ENCODE measurements at regions not wholly inside any gene's neighbourhood (a gene's known extent, or its start where the extent isn't known, plus 50 kb on each side); places are given as distances from the start of the nearest gene placed in this dataset.

DNA sequence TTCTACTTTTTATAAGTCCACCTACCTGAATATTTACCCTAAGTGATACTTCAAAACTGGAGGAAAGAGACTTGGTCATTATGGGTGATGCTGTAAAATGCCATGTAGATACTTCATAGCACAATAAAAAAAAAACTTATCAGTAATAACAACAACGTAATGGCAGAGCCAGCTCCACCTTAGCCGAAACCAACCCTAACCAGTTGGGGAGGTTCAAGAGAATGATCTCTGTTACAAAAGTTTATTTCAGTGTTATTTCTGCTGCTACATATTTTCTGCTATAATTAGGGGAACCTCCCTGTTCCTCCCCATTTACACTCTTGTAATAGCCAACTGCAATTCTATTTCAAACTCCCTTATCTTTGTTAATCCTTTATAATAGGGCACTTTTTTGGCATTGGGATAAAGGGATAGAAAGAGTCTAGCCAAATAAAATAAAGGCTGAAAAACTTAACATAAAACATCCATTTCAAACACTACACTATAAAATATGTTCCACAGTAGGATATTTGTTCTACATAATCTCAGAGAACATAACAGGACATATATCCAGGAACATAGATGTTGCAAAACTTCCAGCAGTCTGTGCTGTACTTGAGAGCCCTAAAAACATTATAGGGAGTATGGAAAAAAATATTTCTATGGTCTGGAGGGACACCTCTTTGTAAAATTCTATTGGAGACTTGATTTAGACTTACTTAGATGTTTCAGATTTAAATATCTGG, 138.7 kb upstream of the POF1B start:
- DNase-seq: no peak
- Histone ChIP-seq H3K27me3 (replicated peaks) (no peaks in the 10 kb centered on the region), H3K27ac (no peak overlapping the region), H3K4me3 (ENCODE audit: low read depth, low read length) (no peak overlapping the region), H3K36me3 (replicated peaks) (no peaks in the 10 kb centered on the region)
- TF ChIP-seq, protein P1, sequence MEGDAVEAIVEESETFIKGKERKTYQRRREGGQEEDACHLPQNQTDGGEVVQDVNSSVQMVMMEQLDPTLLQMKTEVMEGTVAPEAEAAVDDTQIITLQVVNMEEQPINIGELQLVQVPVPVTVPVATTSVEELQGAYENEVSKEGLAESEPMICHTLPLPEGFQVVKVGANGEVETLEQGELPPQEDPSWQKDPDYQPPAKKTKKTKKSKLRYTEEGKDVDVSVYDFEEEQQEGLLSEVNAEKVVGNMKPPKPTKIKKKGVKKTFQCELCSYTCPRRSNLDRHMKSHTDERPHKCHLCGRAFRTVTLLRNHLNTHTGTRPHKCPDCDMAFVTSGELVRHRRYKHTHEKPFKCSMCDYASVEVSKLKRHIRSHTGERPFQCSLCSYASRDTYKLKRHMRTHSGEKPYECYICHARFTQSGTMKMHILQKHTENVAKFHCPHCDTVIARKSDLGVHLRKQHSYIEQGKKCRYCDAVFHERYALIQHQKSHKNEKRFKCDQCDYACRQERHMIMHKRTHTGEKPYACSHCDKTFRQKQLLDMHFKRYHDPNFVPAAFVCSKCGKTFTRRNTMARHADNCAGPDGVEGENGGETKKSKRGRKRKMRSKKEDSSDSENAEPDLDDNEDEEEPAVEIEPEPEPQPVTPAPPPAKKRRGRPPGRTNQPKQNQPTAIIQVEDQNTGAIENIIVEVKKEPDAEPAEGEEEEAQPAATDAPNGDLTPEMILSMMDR (IDR thresholded peaks at IDR 0.05; ENCODE audit: low read depth, low read length, missing control alignments): no peak
- in situ Hi-C loops (cut with HindIII; ENCODE audit: low pct_ligation_motif_present, low sequenced_read_pairs): no loop called here

DNA sequence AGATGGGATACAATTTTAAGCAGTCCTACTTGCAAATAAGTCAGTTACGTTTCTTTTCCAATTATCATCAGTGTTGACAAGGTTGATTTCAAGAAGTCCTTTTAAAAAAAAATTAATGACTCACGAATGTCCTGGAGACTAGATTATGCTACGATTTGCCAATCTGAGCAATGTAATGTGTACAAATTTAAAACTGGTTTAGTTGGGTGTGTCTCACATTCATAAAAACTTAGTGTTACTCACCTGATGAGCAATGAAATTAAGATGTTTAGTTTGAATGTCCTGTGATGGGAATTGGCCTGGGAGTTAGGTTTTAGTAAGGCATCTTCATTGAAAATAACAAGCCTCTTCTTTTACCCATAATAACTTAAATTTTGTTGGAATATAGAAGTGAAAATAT, 136.7 kb upstream of the POF1B start:
- H3K27ac ChIP-seq: no peak overlapping the region
- TF ChIP-seq, protein P1 (IDR thresholded peaks at IDR 0.05; ENCODE audit: low read depth, low read length, missing control alignments): no peak
- no peak overlapping the region for H3K4me3 ChIP-seq (ENCODE audit: low read depth, low read length)
- no peak for DNase-seq
- no peaks in the 10 kb centered on the region for H3K27me3 ChIP-seq (replicated peaks)
- H3K36me3 ChIP-seq (replicated peaks): no peaks in the 10 kb centered on the region
- in situ Hi-C loops (cut with HindIII; ENCODE audit: low pct_ligation_motif_present, low sequenced_read_pairs): no loop called here

DNA sequence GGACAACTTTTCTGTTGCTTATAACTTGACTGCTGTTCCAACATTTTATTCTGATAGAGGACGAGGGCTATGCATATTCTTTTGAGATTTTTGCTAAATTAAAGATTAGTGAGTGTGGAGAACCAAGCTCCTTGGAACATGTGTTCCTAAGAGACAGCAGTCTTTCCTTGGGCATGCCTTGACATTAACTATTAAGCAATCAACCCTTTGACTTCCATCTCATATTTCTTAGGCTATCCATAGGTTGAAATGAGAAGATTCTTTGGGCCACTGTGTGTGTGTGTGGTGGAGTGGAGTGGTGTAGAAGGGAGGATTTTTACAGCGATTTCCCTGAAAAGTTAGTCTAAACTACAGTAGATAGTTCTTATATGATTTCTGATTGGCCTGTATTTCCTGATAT, 127.4 kb upstream of the POF1B start:
- in situ Hi-C loops (cut with HindIII; ENCODE audit: low pct_ligation_motif_present, low sequenced_read_pairs): no loop called here
- H3K27me3 ChIP-seq (replicated peaks): no peaks in the 10 kb centered on the region
- H3K36me3 ChIP-seq (replicated peaks): no peaks in the 10 kb centered on the region
- TF ChIP-seq, protein P1 (IDR thresholded peaks at IDR 0.05; ENCODE audit: low read depth, low read length, missing control alignments): no peak
- no peak for DNase-seq
- H3K27ac ChIP-seq: no peak overlapping the region
- H3K4me3 ChIP-seq (ENCODE audit: low read depth, low read length): no peak overlapping the region

DNA sequence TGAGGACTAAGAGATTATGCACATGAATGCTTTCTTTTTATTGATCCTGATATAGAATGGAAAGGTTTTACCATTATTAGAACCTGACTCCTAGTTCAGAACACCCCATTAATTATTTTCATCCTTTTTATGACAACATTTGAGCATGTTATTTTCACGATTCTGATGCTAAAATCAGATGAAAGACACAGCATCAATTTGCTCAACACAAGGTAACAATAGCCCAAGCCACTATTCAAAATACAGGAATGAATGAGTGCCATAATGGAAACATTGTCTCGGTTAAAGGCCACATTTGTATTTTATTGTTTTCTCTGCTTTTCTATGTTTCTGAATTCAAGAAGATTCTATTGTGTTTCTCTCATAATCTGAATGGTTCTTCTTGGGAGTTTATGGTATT, 126.3 kb upstream of the POF1B start:
- H3K36me3 ChIP-seq (replicated peaks): no peaks in the 10 kb centered on the region
- no peak overlapping the region for H3K4me3 ChIP-seq (ENCODE audit: low read depth, low read length)
- TF ChIP-seq, protein P1 (IDR thresholded peaks at IDR 0.05; ENCODE audit: low read depth, low read length, missing control alignments): no peak
- DNase-seq: no peak
- H3K27ac ChIP-seq: no peak overlapping the region
- no peaks in the 10 kb centered on the region for H3K27me3 ChIP-seq (replicated peaks)
- in situ Hi-C loops (cut with HindIII; ENCODE audit: low pct_ligation_motif_present, low sequenced_read_pairs): no loop called here

DNA sequence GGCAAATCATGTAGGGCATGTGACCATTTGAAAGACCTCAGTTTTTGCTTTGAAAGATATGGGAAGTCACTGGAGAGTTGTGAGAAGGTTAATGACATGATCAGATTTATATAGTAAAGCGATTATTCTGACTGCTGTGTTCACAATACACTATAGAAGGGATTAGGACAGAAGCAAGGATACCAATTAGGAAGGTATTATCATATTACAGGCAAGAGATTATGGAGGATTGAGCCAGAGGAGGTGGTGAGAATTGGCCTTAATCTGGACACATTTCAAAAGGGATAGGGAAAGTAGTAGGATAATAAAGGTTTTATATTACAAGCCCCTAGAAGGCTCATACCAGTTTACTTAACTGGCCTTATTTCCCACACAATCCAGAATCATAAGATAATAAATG, 124.9 kb upstream of the POF1B start:
- no peak overlapping the region for H3K27ac ChIP-seq
- in situ Hi-C loops (cut with HindIII; ENCODE audit: low pct_ligation_motif_present, low sequenced_read_pairs): no loop called here
- no peak overlapping the region for H3K4me3 ChIP-seq (ENCODE audit: low read depth, low read length)
- no peaks in the 10 kb centered on the region for H3K27me3 ChIP-seq (replicated peaks)
- TF ChIP-seq, protein P1 (IDR thresholded peaks at IDR 0.05; ENCODE audit: low read depth, low read length, missing control alignments): no peak
- no peak for DNase-seq
- H3K36me3 ChIP-seq (replicated peaks): no peaks in the 10 kb centered on the region

All from brain microvascular endothelial cell (primary cell).